SU-DHL-6 (cell line): ENCODE measurements at regions not wholly inside any gene's neighbourhood (a gene's known extent, or its start where the extent isn't known, plus 50 kb on each side); places are given as distances from the start of the nearest gene placed in this dataset.

Experiments
- H2AFZ ChIP-seq: fragments of 200-600 bp; sonication (generic); 2 replicates; pipeline ENCODE4 v1.6.1; 2014; ENCODE audit warnings: low read depth, mild to moderate bottlenecking, moderate library complexity, mixed read lengths, antibody characterized with exemption, low read length; ENCODE audit not compliant: severe bottlenecking
- H3F3A ChIP-seq: fragments of 200-600 bp; shearing (Covaris generic); 2 replicates; pipeline ENCODE4 v1.6.0; 2016; ENCODE audit warnings: antibody characterized with exemption, mild to moderate bottlenecking; ENCODE audit not compliant: insufficient read depth
- H3K27ac ChIP-seq: fragments of 200-600 bp; sonication (generic); 2 replicates; pipeline ENCODE4 v1.5.1; 2016; ENCODE audit warnings: low read depth, mild to moderate bottlenecking, low read length, moderate library complexity, mixed read lengths
- H3K27me3 ChIP-seq: fragments of 200-600 bp; sonication (generic), shearing (Covaris generic); 2 replicates; pipeline ENCODE4 v1.6.0; 2014; ENCODE audit warnings: mild to moderate bottlenecking, low read length
- H3K36me3 ChIP-seq: fragments of 200-600 bp; sonication (generic); 2 replicates; pipeline ENCODE4 v1.6.1; 2014; ENCODE audit warnings: mild to moderate bottlenecking, low read length, mixed read lengths
- H3K4me2 ChIP-seq: fragments of 300-600, 200-600 bp; shearing (Covaris generic), sonication (generic); 2 replicates; pipeline ENCODE4 v1.6.0; 2014; ENCODE audit warnings: low read length, low read depth, mild to moderate bottlenecking; ENCODE audit not compliant: poor library complexity, severe bottlenecking
- H3K4me3 ChIP-seq: fragments of 200-600 bp; sonication (generic); 2 replicates; pipeline ENCODE4 v1.5.1; 2014; ENCODE audit warnings: antibody characterized with exemption, low read length, mild to moderate bottlenecking, mixed read lengths; ENCODE audit not compliant: insufficient read depth, poor library complexity, severe bottlenecking
- H3K79me2 ChIP-seq: fragments of 200-600 bp; sonication (generic); 2 replicates; pipeline ENCODE4 v1.6.1; 2014; ENCODE audit warnings: mild to moderate bottlenecking, low read length, moderate library complexity; ENCODE audit not compliant: insufficient read depth
- H3K9ac ChIP-seq: fragments of 200-600 bp; sonication (generic); 2 replicates; pipeline ENCODE4 v1.7.0; 2014; ENCODE audit warnings: mild to moderate bottlenecking, low read length
- H3K9me2 ChIP-seq: fragments of 200-600 bp; sonication (generic); replicated peaks from 2 replicates; pipeline ENCODE4 v1.6.1; 2014; ENCODE audit warnings: low read length; ENCODE audit not compliant: insufficient read depth
- H3K9me3 ChIP-seq: fragments of 200-600 bp; sonication (generic); 2 replicates; pipeline ENCODE4 v1.6.1; 2014; ENCODE audit warnings: low read length, mixed read lengths; ENCODE audit not compliant: insufficient read depth
- H4K20me1 ChIP-seq: fragments of 200-600 bp; sonication (generic); 2 replicates; pipeline ENCODE4 v1.6.1; 2014; ENCODE audit warnings: low read depth, mild to moderate bottlenecking, antibody characterized with exemption, low read length, moderate library complexity, mixed read lengths
- CTCF ChIP-seq: fragments of 200-600 bp; sonication (generic); IDR thresholded peaks from one replicate; pipeline ENCODE4 v1.5.1; 2017; ENCODE audit warnings: antibody characterized with exemption, mild to moderate bottlenecking, low read length, moderate library complexity; ENCODE audit not compliant: insufficient read depth, poor library complexity, severe bottlenecking
- EZH2phosphoT487 ChIP-seq: fragments of 200-600 bp; sonication (generic), shearing (Covaris generic); conservative IDR thresholded peaks from 2 replicates; pipeline ENCODE4 v1.6.1; 2018; ENCODE audit warnings: mild to moderate bottlenecking, antibody characterized with exemption, low read length, moderate library complexity, mixed read lengths

GRCh38 chr4:163815776-163816175, 321.3 kb downstream of the TMA16 start:
- Histone ChIP-seq H3K4me3 (no peak overlapping the region), H3K4me2 (no peak overlapping the region), H3K27ac (no peak overlapping the region), H3K79me2 (no peaks in the 10 kb centered on the region), H3F3A (no peaks in the 10 kb centered on the region), H3K9me2 (no peaks in the 10 kb centered on the region), H3K27me3 (no peaks in the 10 kb centered on the region), H4K20me1 (no peaks in the 10 kb centered on the region), H3K36me3 (no peaks in the 10 kb centered on the region), H2AFZ (no peak overlapping the region), H3K9me3 (no peaks in the 10 kb centered on the region), H3K9ac (no peak overlapping the region)
- TF ChIP-seq EZH2phosphoT487, result no peak
- TF ChIP-seq CTCF, result no peak

- H3K27me3 ChIP-seq, result no peaks in the 10 kb centered on the region
- H3K9ac ChIP-seq, result no peak overlapping the region
- no peak overlapping the region for H3K4me2 ChIP-seq
- H3K36me3 ChIP-seq, result no peaks in the 10 kb centered on the region
- no peak overlapping the region for H2AFZ ChIP-seq
- H4K20me1 ChIP-seq, result no peaks in the 10 kb centered on the region
- TF ChIP-seq CTCF, result no peak
- no peaks in the 10 kb centered on the region for H3K9me3 ChIP-seq
- no peaks in the 10 kb centered on the region for H3K9me2 ChIP-seq
- H3F3A ChIP-seq, result no peaks in the 10 kb centered on the region
- no peak overlapping the region for H3K27ac ChIP-seq
- no peaks in the 10 kb centered on the region for H3K79me2 ChIP-seq
- no peak overlapping the region for H3K4me3 ChIP-seq
These were observed 322.0 kb downstream of the TMA16 start for GRCh38 chr4:163816494-163816893.

GRCh38 chr4:163818673-163819072, 324.2 kb downstream of the TMA16 start:
- H3K9me3 ChIP-seq, result no peaks in the 10 kb centered on the region
- H3K36me3 ChIP-seq, result no peaks in the 10 kb centered on the region
- 0 out of 2 replicates have a peak, but pooled peaks cover 3% of the 10 kb centered on the region for H4K20me1 ChIP-seq
- no peak overlapping the region for H3K4me3 ChIP-seq
- no peak for TF ChIP-seq EZH2phosphoT487
- TF ChIP-seq CTCF, result no peak
- no peaks in the 10 kb centered on the region for H3F3A ChIP-seq
- H3K27me3 ChIP-seq, result no peaks in the 10 kb centered on the region
- H3K27ac ChIP-seq, result no peak overlapping the region
- H3K9ac ChIP-seq, result no peak overlapping the region
- H3K4me2 ChIP-seq, result no peak overlapping the region
- no peak overlapping the region for H2AFZ ChIP-seq
- no peaks in the 10 kb centered on the region for H3K79me2 ChIP-seq
- no peaks in the 10 kb centered on the region for H3K9me2 ChIP-seq

GRCh38 chr4:163833669-163834068, 339.2 kb downstream of the TMA16 start:
- no peaks in the 10 kb centered on the region for H3K27me3 ChIP-seq
- H3K4me3 ChIP-seq, result no peak overlapping the region
- H3K9me3 ChIP-seq, result no peaks in the 10 kb centered on the region
- H3K79me2 ChIP-seq, result no peaks in the 10 kb centered on the region
- H3F3A ChIP-seq, result no peaks in the 10 kb centered on the region
- H3K27ac ChIP-seq, result no peak overlapping the region
- no peak overlapping the region for H3K4me2 ChIP-seq
- H3K9me2 ChIP-seq, result no peaks in the 10 kb centered on the region
- H3K9ac ChIP-seq, result no peak overlapping the region
- H3K36me3 ChIP-seq, result no peaks in the 10 kb centered on the region
- TF ChIP-seq EZH2phosphoT487 (no peak), CTCF (no peak)
- no peaks in the 10 kb centered on the region for H4K20me1 ChIP-seq
- no peak overlapping the region for H2AFZ ChIP-seq
